Fibroblast of lung (primary cell): ENCODE measurements at regions not wholly inside any gene's neighbourhood (a gene's known extent, or its start where the extent isn't known, plus 50 kb on each side); places are given as distances from the start of the nearest gene placed in this dataset.

Experiments used
- EZH2 ChIP-seq: IDR thresholded peaks from 2 replicates; pipeline ENCODE4 v1.5.1; 2012; ENCODE audit warnings: low read length, control low read depth, mild to moderate bottlenecking; ENCODE audit errors: missing control alignments
- TF ChIP-seq, protein P1 (sequence below), 2 donors: IDR thresholded peaks in 1 of 2; conservative IDR thresholded peaks in 1 of 2; 1 replicate in 1 of 2; 2 replicates in 1 of 2; pipeline ENCODE4 v1.5.1; 2011 to 2012; ENCODE audit warnings: low read length in 2 of 2, control low read depth in 1 of 2, inconsistent platforms in 1 of 2, low read depth in 1 of 2, mild to moderate bottlenecking in 1 of 2

DNA sequence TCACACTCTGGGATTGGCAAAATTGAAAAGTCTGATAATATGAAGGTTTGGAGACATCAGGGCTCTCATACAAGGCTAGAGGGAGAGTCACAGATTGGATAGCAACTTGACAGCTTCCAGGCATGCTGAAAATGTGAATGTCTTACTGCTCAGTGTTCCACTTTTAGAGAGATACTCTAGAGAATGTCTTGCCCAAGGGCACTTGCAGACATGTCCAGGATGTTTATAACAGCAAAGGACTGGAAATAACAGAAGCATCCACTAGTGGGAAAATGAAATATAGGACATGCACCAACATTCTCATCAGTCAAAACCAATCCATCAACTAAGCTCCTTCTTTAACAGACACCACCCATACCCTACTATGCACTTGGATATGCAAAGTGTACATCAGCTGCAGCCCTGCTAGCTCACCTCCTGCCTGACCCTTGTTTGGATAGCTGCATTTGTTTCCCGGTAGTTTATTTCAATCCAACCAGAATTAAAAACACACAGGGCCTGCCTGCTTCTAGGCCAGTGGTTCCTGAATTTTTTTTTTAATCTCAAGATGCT lies 101.6 kb upstream of the ARHGEF3 start:
- TF ChIP-seq, protein P1, sequence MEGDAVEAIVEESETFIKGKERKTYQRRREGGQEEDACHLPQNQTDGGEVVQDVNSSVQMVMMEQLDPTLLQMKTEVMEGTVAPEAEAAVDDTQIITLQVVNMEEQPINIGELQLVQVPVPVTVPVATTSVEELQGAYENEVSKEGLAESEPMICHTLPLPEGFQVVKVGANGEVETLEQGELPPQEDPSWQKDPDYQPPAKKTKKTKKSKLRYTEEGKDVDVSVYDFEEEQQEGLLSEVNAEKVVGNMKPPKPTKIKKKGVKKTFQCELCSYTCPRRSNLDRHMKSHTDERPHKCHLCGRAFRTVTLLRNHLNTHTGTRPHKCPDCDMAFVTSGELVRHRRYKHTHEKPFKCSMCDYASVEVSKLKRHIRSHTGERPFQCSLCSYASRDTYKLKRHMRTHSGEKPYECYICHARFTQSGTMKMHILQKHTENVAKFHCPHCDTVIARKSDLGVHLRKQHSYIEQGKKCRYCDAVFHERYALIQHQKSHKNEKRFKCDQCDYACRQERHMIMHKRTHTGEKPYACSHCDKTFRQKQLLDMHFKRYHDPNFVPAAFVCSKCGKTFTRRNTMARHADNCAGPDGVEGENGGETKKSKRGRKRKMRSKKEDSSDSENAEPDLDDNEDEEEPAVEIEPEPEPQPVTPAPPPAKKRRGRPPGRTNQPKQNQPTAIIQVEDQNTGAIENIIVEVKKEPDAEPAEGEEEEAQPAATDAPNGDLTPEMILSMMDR (conservative IDR thresholded peaks at IDR 0.05 in 1 of 2, IDR thresholded peaks at IDR 0.05 in 1 of 2; ENCODE audit: low read depth in 1 of 2, low read length in 2 of 2) = no peak
- no peak for TF ChIP-seq EZH2
